HG02763 (cell line): ENCODE measurements at regions not wholly inside any gene's neighbourhood (a gene's known extent, or its start where the extent isn't known, plus 50 kb on each side); places are given as distances from the start of the nearest gene placed in this dataset.

ENCODE experiments used
- ATAC-seq: cut with Tn5 transposase; IDR thresholded peaks from one replicate; pipeline ENCODE4 v1.9.1; 2021; ENCODE audit warnings: mild to moderate bottlenecking, moderate library complexity; ENCODE audit not compliant: unreplicated experiment

GRCh38 chr3:3280396-3280795 is 100.9 kb upstream of the CRBN start:
- ATAC-seq = no peak

DNA sequence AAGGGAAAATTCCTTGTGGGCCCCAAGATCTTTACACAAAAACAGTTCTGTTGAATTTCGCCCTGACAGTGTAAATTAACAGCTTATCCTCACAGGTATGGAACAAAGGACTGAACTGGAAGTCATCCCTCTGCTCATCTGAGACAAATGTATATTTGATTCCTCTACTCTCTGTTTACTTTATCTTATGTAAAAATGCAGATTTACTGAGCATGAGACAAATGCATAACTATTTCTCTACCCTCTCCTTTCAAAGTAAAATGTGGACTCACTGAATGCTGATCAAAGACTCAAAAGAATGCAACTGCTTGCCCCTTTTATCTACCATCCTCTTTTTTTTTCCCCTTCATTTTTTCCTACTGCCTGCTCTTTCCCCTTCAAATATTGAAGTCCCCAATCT is 98.6 kb upstream of the CRBN start:
- no peak for ATAC-seq

DNA sequence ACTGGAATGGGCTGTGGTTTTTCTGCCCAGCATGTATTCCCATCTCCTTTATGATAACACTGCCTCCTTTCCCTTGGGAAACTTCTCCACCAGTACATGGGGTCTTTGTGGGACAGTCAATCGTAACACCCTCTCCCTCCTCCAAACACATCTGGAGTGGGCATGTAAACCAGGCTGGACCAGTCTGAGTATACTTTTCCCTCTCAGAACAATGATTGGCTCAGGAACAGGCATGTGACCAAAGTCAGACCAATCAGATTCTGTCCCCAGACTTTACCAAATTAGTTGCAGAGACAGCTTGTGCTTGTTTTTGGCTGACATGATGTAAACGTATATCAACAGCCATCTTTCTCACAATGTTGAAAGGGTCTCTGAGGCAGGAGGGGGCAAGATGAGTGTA is 97.1 kb upstream of the CRBN start:
- no peak for ATAC-seq

GRCh38 chr3:3264796-3265195 is 85.3 kb upstream of the CRBN start:
- ATAC-seq = no peak

GRCh38 chr3:3260870-3261269 is 81.4 kb upstream of the CRBN start:
- no peak for ATAC-seq

GRCh38 chr3:3259181-3259580 is 79.7 kb upstream of the CRBN start:
- ATAC-seq = no peak

- no peak for ATAC-seq
These were observed 78.8 kb upstream of the CRBN start for GRCh38 chr3:3258281-3258680.

GRCh38 chr3:3241596-3241995 is 62.1 kb upstream of the CRBN start:
- ATAC-seq = no peak

GRCh38 chr3:3240986-3241385 is 61.5 kb upstream of the CRBN start:
- no peak for ATAC-seq

GRCh38 chr3:3237979-3238378 is 58.5 kb upstream of the CRBN start:
- no peak for ATAC-seq

DNA sequence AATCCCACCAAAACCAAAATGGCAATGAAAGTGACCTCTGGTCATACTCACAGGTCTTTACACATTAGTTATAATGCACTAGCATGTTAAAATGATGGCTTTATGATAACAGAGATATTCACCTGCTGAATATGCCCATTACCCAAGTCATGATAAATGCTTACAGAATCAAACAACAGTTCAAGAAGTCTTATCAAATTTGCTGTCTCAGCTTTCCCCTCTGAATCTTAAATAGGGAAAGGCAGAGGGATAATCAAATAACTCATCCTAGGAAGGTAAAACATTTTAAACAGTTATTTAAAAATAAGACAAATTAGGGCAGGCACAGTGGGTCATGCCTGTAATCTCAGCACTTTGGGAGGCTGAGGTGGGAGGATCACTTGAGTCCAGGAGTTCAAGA is 52.8 kb upstream of the CRBN start:
- ATAC-seq = no peak
